SK-N-MC (cell line): ENCODE measurements at regions not wholly inside any gene's neighbourhood (a gene's known extent, or its start where the extent isn't known, plus 50 kb on each side); places are given as distances from the start of the nearest gene placed in this dataset.

Source experiments
- EZH2 ChIP-seq: fragments of 200-600 bp; sonication (generic); IDR thresholded peaks from one replicate; pipeline ENCODE4 v1.6.1; 2017; ENCODE audit warnings: antibody characterized with exemption
- FOXP2 ChIP-seq: optimal IDR thresholded peaks from 2 replicates; pipeline ENCODE3; 2011; ENCODE audit warnings: mild to moderate bottlenecking, moderate library complexity; ENCODE audit not compliant: insufficient read depth; ENCODE audit errors: extremely low read length, control extremely low read depth
- POLR2AphosphoS5 ChIP-seq: IDR thresholded peaks from 2 replicates; pipeline ENCODE4 v1.6.1; 2012; ENCODE audit warnings: mild to moderate bottlenecking, low read depth, low read length, borderline replicate concordance

- TF ChIP-seq POLR2AphosphoS5 = no peak
- TF ChIP-seq EZH2 = no peak
- TF ChIP-seq FOXP2 = no peak
These were observed 273.5 kb upstream of the PLPP4 start for GRCh38 chr10:120183546-120183945.
